GM21381 (cell line): ENCODE measurements at regions not wholly inside any gene's neighbourhood (a gene's known extent, or its start where the extent isn't known, plus 50 kb on each side); places are given as distances from the start of the nearest gene placed in this dataset.
"Not testable (repeated sequence)": the region's sequence is repeated elsewhere in the genome, so short reads cannot be mapped to it uniquely, and the experiment has no call there.

ENCODE experiments used
- ATAC-seq: cut with Tn5 transposase; IDR thresholded peaks from one replicate; pipeline ENCODE4 v1.9.1; 2021; ENCODE audit warnings: mild to moderate bottlenecking, moderate library complexity; ENCODE audit not compliant: unreplicated experiment

DNA sequence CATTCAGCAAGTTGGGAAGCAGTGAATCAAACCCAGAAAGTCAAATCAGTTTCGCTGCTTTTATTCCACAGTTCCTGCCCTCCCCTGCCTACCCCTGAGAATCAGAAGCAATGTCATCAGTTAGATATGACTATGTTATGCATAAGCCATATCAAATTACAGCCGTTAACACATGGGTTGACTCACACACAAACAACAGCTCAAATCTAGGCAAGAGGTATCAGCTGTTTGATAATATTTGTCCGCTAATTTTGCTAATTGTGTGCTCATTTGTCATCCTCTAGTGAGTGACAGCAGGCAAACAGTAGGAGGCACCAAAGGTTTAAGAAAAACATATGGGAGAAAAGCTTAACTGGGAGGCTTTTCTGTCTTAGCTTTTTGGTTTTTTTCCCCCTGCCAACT, 327.4 kb upstream of the CCL2 start:
- no peak for ATAC-seq

DNA sequence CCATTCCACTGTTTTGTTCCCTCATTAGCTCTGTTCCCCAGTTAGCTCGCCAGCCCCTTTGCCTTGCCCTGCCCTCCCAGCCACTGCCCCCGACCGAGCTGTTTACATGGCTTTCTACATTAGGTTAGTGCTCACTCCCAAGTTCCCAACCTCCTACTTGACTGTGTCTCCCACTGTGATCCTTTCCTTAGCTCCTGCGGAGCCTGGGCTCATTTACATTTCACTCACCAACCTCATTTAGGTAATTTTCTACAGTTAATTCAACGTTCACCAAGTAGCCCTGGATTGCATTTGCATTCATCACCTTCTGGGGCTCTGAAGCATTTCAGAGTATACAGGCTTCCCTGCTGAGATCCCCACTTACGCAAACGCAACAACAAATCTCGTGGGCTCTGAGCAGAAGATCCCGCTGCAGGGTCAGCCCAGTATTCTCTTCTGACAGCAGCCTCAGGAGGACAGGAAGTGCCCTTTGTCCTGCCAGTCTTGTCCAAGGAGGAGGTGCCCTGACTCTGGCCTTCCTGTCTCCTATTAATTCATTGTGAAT, 325.8 kb upstream of the CCL2 start:
- ATAC-seq, result no peak

DNA sequence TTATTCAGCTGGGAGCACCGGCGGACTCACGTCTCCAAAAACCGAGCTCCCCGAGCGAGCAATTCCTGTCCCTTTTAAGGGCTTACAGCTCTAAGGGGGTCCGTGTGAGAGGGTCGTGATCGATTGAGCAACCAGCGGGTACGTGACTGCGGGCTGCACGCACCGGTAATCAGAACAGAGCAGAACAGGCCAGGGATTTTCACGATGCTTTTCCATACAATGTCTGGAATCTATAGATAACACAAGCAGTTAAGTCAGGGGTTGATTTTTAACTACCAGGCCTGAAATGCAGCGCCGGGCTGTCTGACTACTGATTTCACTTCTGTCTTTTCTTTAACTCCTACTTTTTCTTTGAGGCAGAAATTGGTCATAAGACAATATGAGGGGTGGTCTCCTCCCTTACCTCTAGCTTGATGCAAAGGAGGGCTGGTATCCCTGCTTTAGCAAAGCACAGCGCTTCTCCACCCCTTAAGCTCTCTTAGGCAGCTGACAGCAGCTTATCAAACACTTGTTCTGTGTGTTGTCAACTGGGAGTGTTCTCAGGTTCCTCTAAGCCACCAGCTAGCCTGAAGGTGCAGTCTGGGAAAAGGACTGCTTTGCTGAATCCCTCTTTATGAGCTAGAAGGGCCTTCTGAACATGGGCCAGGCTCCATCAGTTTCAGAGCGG, 323.8 kb upstream of the CCL2 start:
- ATAC-seq, result not testable (repeated sequence)

DNA sequence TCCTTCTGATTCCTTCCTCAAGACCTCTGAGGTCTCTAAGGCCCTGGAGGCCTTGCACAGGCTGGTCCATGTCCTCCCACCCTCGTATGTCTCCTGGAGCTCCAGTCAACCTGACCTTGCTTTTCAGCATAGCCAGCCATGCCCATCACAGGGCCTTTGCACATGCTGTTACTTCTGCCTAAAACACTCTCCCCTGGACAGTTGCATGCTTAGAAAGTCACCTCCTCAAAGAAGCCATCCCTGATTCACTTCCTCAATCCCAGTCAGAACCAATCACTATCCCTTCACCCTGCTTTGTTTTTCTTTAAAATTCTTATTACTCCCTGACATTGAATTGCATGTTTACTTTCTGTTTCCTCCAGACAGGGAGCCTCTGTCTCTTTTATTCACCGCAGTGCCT, 322.1 kb upstream of the CCL2 start:
- no peak for ATAC-seq

DNA sequence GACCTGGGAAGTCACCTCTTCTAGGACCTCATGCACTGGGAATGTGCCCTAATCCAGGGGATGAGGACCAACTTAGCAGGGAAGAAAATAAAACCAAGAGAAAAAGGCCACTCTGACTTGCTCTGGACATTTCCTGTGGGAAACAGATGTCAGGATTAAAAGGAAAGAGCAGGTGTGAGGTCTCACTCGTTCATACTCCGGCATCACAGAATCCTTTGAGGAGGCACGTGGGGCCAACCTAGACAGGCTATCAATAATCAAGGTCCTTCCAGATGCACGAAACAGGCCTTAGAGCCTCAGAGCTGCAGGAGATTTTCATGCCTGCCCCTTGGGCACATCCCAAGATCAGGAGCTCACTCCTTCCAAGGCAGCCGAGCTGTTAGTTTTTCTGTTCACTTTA, 321.5 kb upstream of the CCL2 start:
- ATAC-seq, result no peak

DNA sequence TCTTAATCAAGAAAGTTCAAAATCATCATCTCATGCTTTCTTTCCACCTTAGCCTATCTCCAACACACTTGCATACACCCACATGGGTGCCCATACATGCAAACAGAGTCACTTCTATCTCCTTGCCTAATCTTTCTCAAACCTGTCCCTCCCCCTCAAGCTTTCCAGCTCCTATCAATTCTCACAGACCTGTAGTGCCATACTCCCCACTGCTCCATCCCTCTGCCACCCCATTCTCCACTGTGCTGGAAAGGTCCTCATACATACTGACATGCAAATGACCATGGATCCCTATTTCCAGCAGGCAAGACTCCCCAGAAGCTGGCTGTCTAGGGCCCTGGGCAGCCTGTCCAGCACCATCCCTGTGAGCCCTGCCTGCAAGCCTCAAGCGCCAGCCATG, 320.4 kb upstream of the CCL2 start:
- no peak for ATAC-seq

DNA sequence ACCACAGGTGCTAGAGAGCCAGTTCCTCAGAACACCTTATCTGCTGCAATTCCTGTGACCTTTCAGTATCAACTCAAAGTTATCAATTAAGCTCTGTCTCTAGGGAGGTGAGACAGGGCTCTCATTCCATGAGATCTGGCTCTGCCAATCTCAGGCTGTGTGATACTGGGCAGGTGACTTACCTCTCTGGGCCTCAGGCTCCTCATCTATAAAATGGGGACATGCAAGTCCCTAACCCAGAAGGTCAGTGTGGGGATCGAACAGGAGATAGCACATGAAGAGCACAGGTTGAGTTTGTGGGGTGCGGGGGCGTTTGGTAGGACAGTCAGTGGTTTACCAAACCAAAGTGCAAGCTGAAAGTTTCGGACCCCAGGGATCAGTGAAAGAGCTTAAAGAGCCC, 319.3 kb upstream of the CCL2 start:
- no peak for ATAC-seq

DNA sequence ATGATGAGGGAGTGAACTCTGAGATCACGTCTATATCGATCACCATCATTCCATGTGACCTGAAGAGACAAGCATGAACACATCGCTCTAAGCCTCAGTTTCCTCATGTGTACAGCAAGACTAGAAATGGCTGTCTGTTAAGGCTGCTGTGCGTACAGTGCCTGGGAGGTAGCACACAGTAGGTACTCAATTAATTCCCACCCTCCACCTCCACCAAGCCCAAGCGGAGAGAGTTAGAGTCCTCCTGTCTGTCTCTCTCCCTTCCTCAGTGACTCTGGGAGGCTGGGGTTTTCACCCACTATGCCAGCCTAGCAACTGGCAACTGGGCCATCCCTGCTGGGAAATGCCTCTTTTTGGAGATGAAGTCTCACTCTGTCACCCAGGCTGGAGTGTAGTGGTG, 318.3 kb upstream of the CCL2 start:
- ATAC-seq, result no peak

DNA sequence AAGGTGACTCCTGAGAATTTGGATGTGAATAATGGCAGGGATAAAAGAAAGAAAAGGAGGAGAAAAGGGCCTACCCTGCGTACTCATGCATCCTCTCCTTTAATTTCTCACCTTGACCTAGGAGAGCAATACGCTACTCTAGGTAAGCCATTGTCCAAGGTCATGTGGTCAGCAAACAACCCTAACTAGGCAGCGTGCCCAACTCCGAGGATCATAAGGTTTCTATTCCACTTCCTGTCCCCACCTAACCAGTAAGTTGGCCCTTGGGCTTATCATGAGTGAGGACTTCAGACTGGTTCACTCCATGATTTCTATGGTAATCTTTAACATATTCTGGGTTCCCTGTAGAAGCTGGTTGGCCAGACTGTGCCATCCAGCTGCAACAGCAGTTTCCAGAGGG, 315.1 kb upstream of the CCL2 start:
- no peak for ATAC-seq

DNA sequence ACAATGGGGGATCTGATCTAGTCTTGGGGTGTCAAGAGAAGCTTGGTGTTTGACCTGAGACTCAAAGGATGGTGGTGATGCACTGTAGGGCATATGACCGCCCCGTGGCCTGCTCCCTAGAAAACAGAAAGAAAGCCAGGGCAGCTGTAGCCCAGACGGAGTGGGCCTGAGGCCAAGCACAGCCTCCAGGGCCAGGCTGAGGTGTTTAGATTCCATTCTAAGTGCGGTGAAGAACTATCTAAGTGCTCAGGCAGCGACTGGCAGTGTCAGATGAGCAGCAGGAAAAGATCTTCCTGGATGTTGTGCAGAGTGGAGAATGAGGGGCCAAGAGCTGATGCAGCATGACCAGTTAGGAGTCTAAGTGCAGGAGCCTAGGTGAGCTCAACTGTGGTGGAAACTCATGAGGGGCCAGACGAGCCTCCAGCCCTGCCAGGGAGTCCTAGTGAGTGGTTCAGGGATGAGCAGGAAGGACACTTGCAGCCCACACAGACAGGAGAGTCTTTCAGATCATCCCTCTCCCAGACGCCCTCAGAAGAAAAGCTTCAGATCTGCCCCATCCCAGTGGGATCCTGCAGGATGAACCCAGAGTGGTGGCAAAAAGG, 314.2 kb upstream of the CCL2 start:
- ATAC-seq, result no peak

DNA sequence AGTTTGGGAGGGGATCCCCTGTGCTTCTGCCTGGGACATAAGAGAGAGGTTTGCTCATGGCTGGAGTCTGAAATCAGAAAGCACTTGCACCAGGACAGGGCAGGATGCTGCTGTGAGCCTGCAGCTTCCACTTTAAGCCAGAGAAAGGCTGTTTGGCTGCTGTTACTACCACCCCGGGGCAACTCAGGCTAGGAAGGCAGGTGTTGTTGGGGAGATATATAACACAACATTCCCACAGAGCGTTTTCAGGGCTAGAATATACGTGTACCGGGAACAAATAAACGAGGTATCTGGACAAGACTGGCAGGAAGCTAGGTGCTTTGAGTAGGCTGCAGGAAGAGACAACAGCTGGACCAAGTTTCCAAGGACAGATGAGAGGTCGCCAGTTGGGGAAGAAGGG, 313.3 kb upstream of the CCL2 start:
- no peak for ATAC-seq

DNA sequence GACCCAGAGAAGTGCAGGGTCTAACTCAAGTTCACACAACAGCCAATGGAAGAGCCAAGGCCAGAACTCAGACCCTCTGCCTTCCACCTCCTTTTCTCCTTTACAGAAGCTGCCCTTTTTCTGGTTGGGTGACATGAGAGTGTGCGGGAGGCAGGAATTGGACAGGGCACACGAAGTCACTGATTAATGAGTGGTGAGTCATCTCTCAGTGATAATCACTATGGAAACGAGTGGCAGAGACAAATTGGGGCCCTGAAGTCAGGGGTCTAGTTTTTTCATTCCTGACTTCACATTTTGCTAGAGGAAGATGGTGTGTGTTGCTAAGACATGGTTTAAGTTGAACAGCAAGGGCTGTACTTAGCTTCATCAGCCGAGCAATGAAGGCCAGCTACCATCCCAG, 312.7 kb upstream of the CCL2 start:
- no peak for ATAC-seq

DNA sequence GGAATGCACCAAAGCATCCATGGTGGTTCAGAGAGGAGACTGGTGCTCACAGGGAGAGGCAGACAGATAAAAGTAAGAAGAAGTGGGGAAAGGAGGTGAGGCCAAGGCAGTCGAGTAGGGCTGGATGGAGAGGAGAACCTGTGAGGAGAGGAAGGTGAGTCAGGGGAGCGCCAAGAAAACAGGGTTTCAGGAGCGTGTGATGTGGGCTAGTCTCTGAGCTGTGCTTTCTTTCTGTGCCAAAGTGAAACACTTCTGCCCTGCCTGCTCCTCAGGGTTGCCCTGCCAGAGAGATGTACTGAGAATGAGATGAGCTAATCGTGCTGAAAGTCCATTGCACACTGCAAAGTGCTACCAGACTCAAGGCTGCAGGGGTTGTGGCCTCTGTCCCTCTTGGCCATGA, 310.7 kb upstream of the CCL2 start:
- ATAC-seq, result no peak

DNA sequence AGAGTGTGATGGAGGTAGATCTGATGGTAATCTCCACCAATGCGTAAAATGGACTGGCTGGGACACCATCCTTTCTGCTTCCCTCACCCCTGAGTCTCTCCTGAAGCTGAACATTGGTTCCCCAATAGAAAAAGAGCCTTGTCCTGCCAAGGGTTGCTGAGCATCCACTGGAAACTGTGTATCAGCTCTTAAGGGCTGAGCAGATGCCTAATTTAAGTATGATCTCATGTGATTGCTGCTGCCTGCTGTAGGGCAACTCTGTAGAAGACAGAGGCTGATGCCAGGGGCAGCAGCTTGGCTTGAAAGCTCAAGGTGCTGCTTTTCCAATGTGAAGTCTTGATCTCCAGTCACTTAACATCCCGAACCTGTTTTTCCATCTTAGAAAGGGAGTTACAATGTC, 310.3 kb upstream of the CCL2 start:
- no peak for ATAC-seq

DNA sequence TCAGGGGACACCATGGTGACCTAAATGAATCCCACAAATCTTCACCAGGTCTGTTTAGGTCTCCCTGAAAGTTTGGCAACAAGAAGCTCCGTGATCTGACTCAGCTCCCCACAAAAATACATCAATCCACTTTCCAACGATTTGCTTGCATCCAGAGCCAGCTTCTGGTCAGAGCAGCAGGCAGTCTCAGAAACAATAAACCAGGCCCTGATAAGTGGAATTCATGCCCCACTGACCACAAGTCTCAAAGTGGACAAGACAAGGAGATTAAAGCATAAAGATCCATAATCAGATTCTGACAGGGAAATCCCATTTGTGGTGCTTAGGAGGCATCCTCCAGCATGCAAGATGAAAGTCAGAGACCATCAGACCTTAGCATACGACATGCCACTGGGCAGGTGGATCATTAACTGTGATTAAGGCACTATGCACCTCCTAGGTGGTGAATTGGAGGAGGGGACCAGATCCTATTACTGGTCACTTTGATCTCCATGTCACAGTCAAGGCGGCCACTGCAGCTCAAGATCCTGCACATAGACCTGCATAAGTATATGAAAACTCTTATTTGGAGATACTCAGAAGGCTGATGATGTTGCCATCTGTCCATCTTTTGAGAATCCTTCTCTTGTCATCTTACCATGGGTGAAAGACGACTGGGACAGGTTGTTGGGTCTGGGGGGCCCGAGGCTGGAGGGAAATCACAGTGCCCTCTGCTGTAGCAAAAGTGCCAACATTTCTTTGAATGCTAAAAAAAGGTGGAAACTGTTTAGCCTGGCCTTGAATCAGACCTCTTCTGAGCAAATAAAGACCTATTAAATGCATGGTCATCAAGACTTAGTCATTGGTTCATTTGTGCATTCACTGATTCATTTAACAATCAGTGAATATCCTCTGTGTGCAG, 309.2 kb upstream of the CCL2 start:
- ATAC-seq, result no peak

DNA sequence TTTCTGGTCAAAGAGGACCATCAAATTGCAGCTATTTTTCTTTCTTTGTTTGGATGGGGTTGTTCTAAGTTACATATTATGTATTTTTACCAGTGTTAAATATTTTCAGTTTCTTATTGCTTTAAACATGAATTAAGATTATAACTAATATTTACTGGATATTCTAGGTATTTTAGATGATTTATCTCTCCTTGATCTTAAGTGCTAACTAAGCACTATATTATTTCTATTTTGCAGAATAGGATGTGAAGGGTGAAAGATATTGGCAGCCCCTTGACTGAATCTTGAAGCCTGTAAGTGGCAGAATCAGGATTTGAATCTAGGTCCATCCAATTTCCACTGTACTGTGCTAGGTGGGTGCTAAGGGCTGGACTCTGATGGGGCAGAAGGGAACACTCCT, 307.3 kb upstream of the CCL2 start:
- ATAC-seq, result no peak

DNA sequence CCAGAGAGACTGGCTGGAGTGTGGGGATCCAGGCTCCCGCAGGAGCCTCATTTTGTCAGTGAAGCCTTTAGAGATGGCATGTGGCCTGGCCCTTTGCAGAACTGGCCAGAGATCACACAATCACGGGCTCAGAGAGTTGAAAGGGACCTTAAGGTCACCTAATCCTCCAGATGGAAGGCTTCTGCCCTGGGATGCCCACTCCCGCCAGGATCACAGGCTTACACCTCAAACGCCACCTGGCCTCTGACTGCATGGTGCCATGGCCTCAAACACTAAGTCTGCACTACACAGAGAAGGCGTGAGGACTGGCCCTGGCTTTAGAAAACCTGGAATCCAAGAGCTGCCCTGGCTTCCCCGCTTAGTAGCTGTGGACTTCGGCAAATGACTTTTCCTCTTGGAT, 306.8 kb upstream of the CCL2 start:
- no peak for ATAC-seq

DNA sequence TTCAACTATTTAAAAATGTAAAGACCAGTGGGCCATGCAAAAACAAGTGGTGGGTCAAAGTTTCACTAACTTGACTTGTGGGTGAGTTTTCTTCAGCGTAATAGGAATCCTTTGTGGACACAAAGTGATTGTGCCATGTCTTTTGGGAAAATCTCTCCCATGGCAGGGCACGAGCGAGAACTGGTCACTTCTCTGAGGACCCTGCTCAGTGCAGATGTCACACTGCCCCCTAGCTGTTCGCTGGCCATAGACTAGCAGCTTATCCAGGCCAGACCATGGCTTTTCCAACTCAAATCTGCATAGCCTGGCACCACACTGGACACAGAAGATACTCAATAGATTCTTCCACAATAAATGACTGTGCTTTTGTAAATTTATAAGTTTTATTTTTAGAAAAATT, 306.0 kb upstream of the CCL2 start:
- no peak for ATAC-seq

DNA sequence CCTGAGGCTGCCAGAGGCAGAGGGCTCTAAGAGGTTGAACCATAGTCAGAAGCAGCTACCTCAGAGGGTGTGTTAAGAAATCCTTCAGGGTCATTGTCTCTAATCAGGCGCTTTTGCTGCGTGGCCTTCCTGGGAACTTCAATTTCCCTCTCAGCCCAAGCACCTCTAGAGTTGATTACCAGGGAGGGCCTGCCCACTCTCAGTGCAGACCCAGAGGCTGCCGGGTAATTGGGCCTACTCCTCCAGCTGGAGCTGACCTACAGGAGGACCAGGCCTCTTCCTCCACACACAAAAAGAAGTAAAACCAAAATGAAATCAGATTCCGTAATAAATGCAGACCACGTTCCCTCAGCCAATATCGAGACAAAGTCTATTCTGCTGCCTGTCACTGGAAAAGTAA, 305.0 kb upstream of the CCL2 start:
- ATAC-seq, result no peak

DNA sequence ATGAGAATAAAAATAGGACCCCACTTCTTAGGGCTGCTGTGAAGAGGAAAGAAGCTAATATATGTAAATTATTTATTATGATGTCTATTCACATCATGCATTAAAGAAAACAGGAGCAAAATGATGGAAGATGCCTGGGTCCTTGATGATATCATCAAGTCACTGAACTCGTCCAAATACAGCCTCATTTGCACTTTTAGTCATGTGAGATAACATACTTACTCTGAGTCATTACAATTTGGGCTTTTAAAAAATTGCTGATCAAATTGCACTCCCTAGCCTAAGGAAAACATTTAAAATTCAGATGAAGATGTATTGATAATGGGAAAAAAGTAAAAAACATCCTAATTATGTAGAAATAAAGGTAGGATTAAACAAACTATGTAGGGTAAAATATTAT, 302.7 kb upstream of the CCL2 start:
- ATAC-seq, result no peak

DNA sequence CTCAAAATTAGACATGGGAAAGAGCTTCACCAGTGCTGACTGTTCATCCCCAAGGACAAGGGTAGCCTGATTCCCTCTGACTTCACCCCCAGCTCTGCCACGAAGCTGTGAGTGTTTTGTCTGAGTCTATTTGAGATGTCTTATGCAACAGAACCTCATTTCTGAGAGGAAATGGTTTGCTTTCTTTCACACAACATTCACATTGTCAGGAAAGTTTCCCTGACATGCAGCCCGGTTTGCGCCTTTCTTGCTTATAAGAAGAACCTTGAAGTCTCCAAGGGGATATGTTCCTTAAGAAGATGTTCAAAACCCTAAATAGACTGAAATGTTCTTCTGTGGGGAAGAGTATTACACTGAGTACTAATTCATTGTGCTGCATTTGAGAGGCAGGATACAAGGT, 300.5 kb upstream of the CCL2 start:
- ATAC-seq, result no peak

DNA sequence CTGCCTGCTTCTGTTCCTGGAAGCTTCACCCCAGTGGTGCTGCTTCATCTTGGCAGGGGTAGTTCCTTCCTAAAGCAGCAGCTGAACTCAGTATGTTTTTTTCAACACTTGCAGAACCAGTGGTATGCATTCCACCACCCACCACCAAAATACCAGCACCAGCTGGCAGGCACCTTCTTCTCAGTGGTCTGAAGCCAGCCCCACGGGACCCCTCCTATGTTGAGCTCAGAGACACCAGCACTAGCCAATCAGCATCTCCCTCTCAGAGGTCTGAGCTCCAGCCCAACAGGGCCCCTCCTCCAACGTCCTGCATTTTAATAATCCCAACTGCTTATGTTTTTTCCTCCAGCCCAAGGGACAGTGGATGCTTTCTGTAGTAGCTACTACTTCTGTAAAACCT, 299.6 kb upstream of the CCL2 start:
- no peak for ATAC-seq
